WTC11 (cell line): ENCODE measurements at regions not wholly inside any gene's neighbourhood (a gene's known extent, or its start where the extent isn't known, plus 50 kb on each side); places are given as distances from the start of the nearest gene placed in this dataset.

Experiments
- ATAC-seq: fragments of 200-7000 bp; cut with Tn5 transposase; 2 replicates; pipeline ENCODE4 v1.10.0; 2021; ENCODE audit warnings: mild to moderate bottlenecking, moderate library complexity
- CTCF ChIA-PET: fragments of 300-600 bp; sonication (Branson Sonifier 250); formaldehyde crosslinking; loops from one replicate; lab custom pipeline; 2021; ENCODE audit warnings: antibody characterized with exemption; lab: Charles Lee
- POLR2A ChIA-PET: fragments of 350-600 bp; sonication (Branson Sonifier 250); formaldehyde crosslinking; loops from one replicate; lab custom pipeline; 2021; ENCODE audit warnings: antibody characterized with exemption; lab: Charles Lee
- DNase-seq: peaks from one replicate; pipeline ENCODE4 v3.0.0; 2021; ENCODE audit warnings: low spot score
- H3K27ac Mint-ChIP-seq: 2 replicates; pipeline ENCODE4 v1.8.0; 2021; ENCODE audit warnings: mixed read lengths
- H3K27me3 Mint-ChIP-seq: 2 replicates; pipeline ENCODE4 v1.8.0; 2021; ENCODE audit warnings: low read depth, mild to moderate bottlenecking, moderate library complexity, mixed read lengths
- H3K36me3 Mint-ChIP-seq: 2 replicates; pipeline ENCODE4 v1.8.0; 2021; ENCODE audit warnings: mixed read lengths
- H3K4me1 Mint-ChIP-seq: 2 replicates; pipeline ENCODE4 v1.8.0; 2022; ENCODE audit warnings: mixed read lengths
- H3K4me3 Mint-ChIP-seq: 2 replicates; pipeline ENCODE4 v1.8.0; 2021; ENCODE audit warnings: mild to moderate bottlenecking, moderate library complexity, mixed read lengths
- H3K9me3 Mint-ChIP-seq: 2 replicates; pipeline ENCODE4 v1.8.0; 2021; ENCODE audit warnings: mixed read lengths
- CREB1 ChIP-seq: sonication (generic); formaldehyde crosslinking; IDR thresholded peaks from 2 replicates; pipeline ENCODE4 v1.8.0; 2023; ENCODE audit warnings: mild to moderate bottlenecking, missing genetic modification reagents
- ELF4 ChIP-seq: sonication (generic); formaldehyde crosslinking; IDR thresholded peaks from 2 replicates; pipeline ENCODE4 v1.8.1; 2022; ENCODE audit warnings: low read depth, mild to moderate bottlenecking, moderate library complexity, missing genetic modification reagents
- FOXK1 ChIP-seq: sonication (generic); formaldehyde crosslinking; IDR thresholded peaks from 2 replicates; pipeline ENCODE4 v1.8.0; 2022; ENCODE audit warnings: mild to moderate bottlenecking, moderate library complexity, missing genetic modification reagents
- IRF2 ChIP-seq: sonication (generic); formaldehyde crosslinking; IDR thresholded peaks from 2 replicates; pipeline ENCODE4 v1.8.0; 2022; ENCODE audit warnings: low read depth, missing genetic modification reagents, borderline replicate concordance
- JUN ChIP-seq: sonication (generic); formaldehyde crosslinking; IDR thresholded peaks from 2 replicates; pipeline ENCODE4 v1.8.0; 2023; ENCODE audit warnings: mild to moderate bottlenecking, missing genetic modification reagents
- NR3C1 ChIP-seq: sonication (generic); formaldehyde crosslinking; conservative IDR thresholded peaks from 2 replicates; pipeline ENCODE4 v1.8.1; 2023; ENCODE audit warnings: low read depth, mild to moderate bottlenecking, missing genetic modification reagents
- SMAD3 ChIP-seq: sonication (generic); formaldehyde crosslinking; IDR thresholded peaks from 2 replicates; pipeline ENCODE4 v1.8.0; 2022; ENCODE audit warnings: missing genetic modification reagents, mild to moderate bottlenecking, borderline replicate concordance
- SOX15 ChIP-seq: fragments of 250-450 bp; sonication (Bioruptor Pico); IDR thresholded peaks from 2 replicates; pipeline ENCODE4 v1.9.0; 2021; ENCODE audit warnings: mild to moderate bottlenecking
- TEAD4 ChIP-seq: sonication (generic); formaldehyde crosslinking; IDR thresholded peaks from 2 replicates; pipeline ENCODE4 v1.8.0; 2022; ENCODE audit warnings: mild to moderate bottlenecking, missing genetic modification reagents
- ZNF396 ChIP-seq: fragments of 250-450 bp; sonication (Bioruptor Pico); IDR thresholded peaks from 2 replicates; pipeline ENCODE4 v1.8.0; 2021; ENCODE audit warnings: mild to moderate bottlenecking, moderate library complexity, borderline replicate concordance
- ZNF416 ChIP-seq: fragments of 250-450 bp; sonication (Bioruptor Pico); IDR thresholded peaks from 2 replicates; pipeline ENCODE4 v1.9.0; 2021; ENCODE audit warnings: mild to moderate bottlenecking, inconsistent platforms
- TF ChIP-seq, protein P1 (sequence below): sonication (generic); formaldehyde crosslinking; IDR thresholded peaks from 2 replicates; pipeline ENCODE4 v1.8.1; 2023; ENCODE audit warnings: mild to moderate bottlenecking, missing genetic modification reagents
- TF ChIP-seq, protein P2 (sequence below): fragments of 250-450 bp; sonication (Bioruptor Pico); IDR thresholded peaks from 2 replicates; pipeline ENCODE4 v1.9.0; 2021; ENCODE audit warnings: moderate library complexity, mild to moderate bottlenecking, inconsistent platforms, borderline replicate concordance
- TF ChIP-seq, protein P3 (sequence below): fragments of 200-600 bp; IDR thresholded peaks from 2 replicates; pipeline ENCODE4 v1.8.0; 2022; ENCODE audit warnings: antibody characterized with exemption
- TF ChIP-seq, protein P4 (sequence below): sonication (generic); formaldehyde crosslinking; IDR thresholded peaks from 2 replicates; pipeline ENCODE4 v1.8.0; 2023; ENCODE audit warnings: mild to moderate bottlenecking, missing genetic modification reagents
- TF ChIP-seq, protein P5 (sequence below): sonication (generic); formaldehyde crosslinking; IDR thresholded peaks from 2 replicates; pipeline ENCODE4 v1.8.1; 2022; ENCODE audit warnings: low read depth, missing genetic modification reagents, borderline replicate concordance
- TF ChIP-seq, protein P6 (sequence below): fragments of 250-450 bp; sonication (Bioruptor Pico); IDR thresholded peaks from 2 replicates; pipeline ENCODE4 v1.8.0; 2021; ENCODE audit warnings: mild to moderate bottlenecking

DNA sequence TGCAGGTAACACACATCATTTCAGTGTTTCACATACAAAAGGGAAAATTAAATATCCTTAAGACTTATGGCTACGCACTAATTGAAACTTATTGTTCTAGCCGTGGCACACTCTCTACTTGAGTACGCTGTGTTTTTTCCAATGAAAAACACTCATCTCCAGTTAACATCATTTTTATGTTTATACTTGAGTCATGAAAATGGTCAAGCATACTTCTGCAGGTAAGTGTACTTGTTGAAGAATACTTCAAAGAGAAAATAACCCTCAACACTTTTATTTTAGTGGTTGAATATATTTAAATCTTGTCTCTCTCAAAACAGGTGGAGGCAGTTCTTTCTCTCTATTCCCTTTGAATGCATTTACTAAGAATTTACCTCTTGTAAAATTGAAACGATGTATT lies 538.7 kb upstream of the PCDH7 start:
- ChIA-PET CTCF (no interaction called here), POLR2A (no interaction called here)
- Mint-ChIP-seq H3K36me3 (peaks cover 2% of the 10 kb centered on the region; the same call in 1 of the 2 replicates), H3K4me3 (no peak overlapping the region), H3K27me3 (no peaks in the 10 kb centered on the region), H3K4me1 (peaks cover 3% of the 10 kb centered on the region), H3K27ac (no peak overlapping the region), H3K9me3 (peaks cover 17% of the 10 kb centered on the region)
- TF ChIP-seq ZNF416 (CRISPR knock-in tag) (no peak), ELF4 (CRISPR knock-in tag) (no peak), NR3C1 (CRISPR knock-in tag) (no peak), SMAD3 (no peak), CREB1 (no peak), ZNF396 (CRISPR knock-in tag) (no peak), TEAD4 (CRISPR knock-in tag) (no peak), IRF2 (CRISPR knock-in tag) (no peak), SOX15 (CRISPR knock-in tag) (no peak), JUN (CRISPR knock-in tag) (no peak), FOXK1 (CRISPR knock-in tag) (no peak)
- TF ChIP-seq, protein P1, sequence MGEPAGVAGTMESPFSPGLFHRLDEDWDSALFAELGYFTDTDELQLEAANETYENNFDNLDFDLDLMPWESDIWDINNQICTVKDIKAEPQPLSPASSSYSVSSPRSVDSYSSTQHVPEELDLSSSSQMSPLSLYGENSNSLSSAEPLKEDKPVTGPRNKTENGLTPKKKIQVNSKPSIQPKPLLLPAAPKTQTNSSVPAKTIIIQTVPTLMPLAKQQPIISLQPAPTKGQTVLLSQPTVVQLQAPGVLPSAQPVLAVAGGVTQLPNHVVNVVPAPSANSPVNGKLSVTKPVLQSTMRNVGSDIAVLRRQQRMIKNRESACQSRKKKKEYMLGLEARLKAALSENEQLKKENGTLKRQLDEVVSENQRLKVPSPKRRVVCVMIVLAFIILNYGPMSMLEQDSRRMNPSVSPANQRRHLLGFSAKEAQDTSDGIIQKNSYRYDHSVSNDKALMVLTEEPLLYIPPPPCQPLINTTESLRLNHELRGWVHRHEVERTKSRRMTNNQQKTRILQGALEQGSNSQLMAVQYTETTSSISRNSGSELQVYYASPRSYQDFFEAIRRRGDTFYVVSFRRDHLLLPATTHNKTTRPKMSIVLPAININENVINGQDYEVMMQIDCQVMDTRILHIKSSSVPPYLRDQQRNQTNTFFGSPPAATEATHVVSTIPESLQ (CRISPR knock-in tag): no peak
- TF ChIP-seq, protein P2, sequence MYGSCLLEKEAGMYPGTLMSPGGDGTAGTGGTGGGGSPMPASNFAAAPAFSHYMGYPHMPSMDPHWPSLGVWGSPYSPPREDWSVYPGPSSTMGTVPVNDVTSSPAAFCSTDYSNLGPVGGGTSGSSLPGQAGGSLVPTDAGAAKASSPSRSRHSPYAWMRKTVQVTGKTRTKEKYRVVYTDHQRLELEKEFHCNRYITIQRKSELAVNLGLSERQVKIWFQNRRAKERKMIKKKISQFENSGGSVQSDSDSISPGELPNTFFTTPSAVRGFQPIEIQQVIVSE (CRISPR knock-in tag): no peak
- TF ChIP-seq, protein P3, sequence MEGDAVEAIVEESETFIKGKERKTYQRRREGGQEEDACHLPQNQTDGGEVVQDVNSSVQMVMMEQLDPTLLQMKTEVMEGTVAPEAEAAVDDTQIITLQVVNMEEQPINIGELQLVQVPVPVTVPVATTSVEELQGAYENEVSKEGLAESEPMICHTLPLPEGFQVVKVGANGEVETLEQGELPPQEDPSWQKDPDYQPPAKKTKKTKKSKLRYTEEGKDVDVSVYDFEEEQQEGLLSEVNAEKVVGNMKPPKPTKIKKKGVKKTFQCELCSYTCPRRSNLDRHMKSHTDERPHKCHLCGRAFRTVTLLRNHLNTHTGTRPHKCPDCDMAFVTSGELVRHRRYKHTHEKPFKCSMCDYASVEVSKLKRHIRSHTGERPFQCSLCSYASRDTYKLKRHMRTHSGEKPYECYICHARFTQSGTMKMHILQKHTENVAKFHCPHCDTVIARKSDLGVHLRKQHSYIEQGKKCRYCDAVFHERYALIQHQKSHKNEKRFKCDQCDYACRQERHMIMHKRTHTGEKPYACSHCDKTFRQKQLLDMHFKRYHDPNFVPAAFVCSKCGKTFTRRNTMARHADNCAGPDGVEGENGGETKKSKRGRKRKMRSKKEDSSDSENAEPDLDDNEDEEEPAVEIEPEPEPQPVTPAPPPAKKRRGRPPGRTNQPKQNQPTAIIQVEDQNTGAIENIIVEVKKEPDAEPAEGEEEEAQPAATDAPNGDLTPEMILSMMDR: no peak
- TF ChIP-seq, protein P4, sequence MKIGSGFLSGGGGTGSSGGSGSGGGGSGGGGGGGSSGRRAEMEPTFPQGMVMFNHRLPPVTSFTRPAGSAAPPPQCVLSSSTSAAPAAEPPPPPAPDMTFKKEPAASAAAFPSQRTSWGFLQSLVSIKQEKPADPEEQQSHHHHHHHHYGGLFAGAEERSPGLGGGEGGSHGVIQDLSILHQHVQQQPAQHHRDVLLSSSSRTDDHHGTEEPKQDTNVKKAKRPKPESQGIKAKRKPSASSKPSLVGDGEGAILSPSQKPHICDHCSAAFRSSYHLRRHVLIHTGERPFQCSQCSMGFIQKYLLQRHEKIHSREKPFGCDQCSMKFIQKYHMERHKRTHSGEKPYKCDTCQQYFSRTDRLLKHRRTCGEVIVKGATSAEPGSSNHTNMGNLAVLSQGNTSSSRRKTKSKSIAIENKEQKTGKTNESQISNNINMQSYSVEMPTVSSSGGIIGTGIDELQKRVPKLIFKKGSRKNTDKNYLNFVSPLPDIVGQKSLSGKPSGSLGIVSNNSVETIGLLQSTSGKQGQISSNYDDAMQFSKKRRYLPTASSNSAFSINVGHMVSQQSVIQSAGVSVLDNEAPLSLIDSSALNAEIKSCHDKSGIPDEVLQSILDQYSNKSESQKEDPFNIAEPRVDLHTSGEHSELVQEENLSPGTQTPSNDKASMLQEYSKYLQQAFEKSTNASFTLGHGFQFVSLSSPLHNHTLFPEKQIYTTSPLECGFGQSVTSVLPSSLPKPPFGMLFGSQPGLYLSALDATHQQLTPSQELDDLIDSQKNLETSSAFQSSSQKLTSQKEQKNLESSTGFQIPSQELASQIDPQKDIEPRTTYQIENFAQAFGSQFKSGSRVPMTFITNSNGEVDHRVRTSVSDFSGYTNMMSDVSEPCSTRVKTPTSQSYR: no peak
- TF ChIP-seq, protein P5, sequence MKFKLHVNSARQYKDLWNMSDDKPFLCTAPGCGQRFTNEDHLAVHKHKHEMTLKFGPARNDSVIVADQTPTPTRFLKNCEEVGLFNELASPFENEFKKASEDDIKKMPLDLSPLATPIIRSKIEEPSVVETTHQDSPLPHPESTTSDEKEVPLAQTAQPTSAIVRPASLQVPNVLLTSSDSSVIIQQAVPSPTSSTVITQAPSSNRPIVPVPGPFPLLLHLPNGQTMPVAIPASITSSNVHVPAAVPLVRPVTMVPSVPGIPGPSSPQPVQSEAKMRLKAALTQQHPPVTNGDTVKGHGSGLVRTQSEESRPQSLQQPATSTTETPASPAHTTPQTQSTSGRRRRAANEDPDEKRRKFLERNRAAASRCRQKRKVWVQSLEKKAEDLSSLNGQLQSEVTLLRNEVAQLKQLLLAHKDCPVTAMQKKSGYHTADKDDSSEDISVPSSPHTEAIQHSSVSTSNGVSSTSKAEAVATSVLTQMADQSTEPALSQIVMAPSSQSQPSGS (CRISPR knock-in tag): no peak
- TF ChIP-seq, protein P6, sequence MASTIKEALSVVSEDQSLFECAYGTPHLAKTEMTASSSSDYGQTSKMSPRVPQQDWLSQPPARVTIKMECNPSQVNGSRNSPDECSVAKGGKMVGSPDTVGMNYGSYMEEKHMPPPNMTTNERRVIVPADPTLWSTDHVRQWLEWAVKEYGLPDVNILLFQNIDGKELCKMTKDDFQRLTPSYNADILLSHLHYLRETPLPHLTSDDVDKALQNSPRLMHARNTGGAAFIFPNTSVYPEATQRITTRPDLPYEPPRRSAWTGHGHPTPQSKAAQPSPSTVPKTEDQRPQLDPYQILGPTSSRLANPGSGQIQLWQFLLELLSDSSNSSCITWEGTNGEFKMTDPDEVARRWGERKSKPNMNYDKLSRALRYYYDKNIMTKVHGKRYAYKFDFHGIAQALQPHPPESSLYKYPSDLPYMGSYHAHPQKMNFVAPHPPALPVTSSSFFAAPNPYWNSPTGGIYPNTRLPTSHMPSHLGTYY (CRISPR knock-in tag): no peak
- no peak for ATAC-seq
- DNase-seq: no peak
